Fibroblast of lung (primary cell): ENCODE measurements at regions not wholly inside any gene's neighbourhood (a gene's known extent, or its start where the extent isn't known, plus 50 kb on each side); places are given as distances from the start of the nearest gene placed in this dataset.

Experiments
- DNase-seq, 2 donors: peaks; one replicate each; pipeline versions ENCODE4 v3.0.0 to v3.0.0-alpha.2; 2010; ENCODE audit warnings: low read depth in 2 of 2
- H2AFZ ChIP-seq: 2 replicates; pipeline ENCODE4 v1.5.1; 2012; ENCODE audit warnings: low read length, control low read depth, inconsistent platforms
- H3K27ac ChIP-seq: 2 replicates; pipeline ENCODE4 v1.5.1; 2011; ENCODE audit warnings: low read length, control low read depth; ENCODE audit not compliant: insufficient read depth
- H3K27me3 ChIP-seq: 2 replicates; pipeline ENCODE4 v1.5.1; 2011; ENCODE audit warnings: mild to moderate bottlenecking, low read length; ENCODE audit not compliant: control insufficient read depth, insufficient read depth
- H3K36me3 ChIP-seq: 2 replicates; pipeline ENCODE4 v1.5.1; 2011; ENCODE audit warnings: low read length; ENCODE audit not compliant: control insufficient read depth, insufficient read depth
- H3K4me1 ChIP-seq: 2 replicates; pipeline ENCODE4 v1.5.1; 2011; ENCODE audit warnings: low read length; ENCODE audit not compliant: control insufficient read depth, insufficient read depth; ENCODE audit errors: extremely low read depth
- H3K4me2 ChIP-seq: 2 replicates; pipeline ENCODE4 v1.5.1; 2011; ENCODE audit warnings: low read length, control low read depth; ENCODE audit not compliant: insufficient read depth; ENCODE audit errors: extremely low read depth
- H3K4me3 ChIP-seq, 4 experiments: fragments of 200-600 bp in 1 of 4; sonication (generic) in 1 of 4; replicated peaks in 1 of 4; 2 replicates each; pipeline ENCODE4 v1.5.1; 2011 to 2016; ENCODE audit warnings: low read length in 4 of 4, low read depth in 3 of 4, mild to moderate bottlenecking in 3 of 4, control low read depth in 2 of 4, inconsistent platforms in 1 of 4, mixed read lengths in 1 of 4; ENCODE audit not compliant: insufficient read depth in 1 of 4; ENCODE audit errors: control extremely low read depth in 1 of 4
- H3K79me2 ChIP-seq: 2 replicates; pipeline ENCODE4 v1.5.1; 2012; ENCODE audit warnings: mild to moderate bottlenecking, low read length, inconsistent platforms; ENCODE audit not compliant: control insufficient read depth, insufficient read depth
- H3K9ac ChIP-seq: 2 replicates; pipeline ENCODE4 v1.5.1; 2011; ENCODE audit warnings: mild to moderate bottlenecking, low read length, control low read depth; ENCODE audit not compliant: insufficient read depth
- H3K9me3 ChIP-seq: 2 replicates; pipeline ENCODE4 v1.5.1; 2012; ENCODE audit warnings: low read depth, low read length; ENCODE audit not compliant: control insufficient read depth, insufficient read depth
- H4K20me1 ChIP-seq: 2 replicates; pipeline ENCODE4 v1.5.1; 2011; ENCODE audit warnings: low read length; ENCODE audit not compliant: control insufficient read depth, insufficient read depth; ENCODE audit errors: extremely low read depth
- EZH2 ChIP-seq: IDR thresholded peaks from 2 replicates; pipeline ENCODE4 v1.5.1; 2012; ENCODE audit warnings: low read length, control low read depth, mild to moderate bottlenecking; ENCODE audit errors: missing control alignments
- TF ChIP-seq, protein P1 (sequence below), 2 donors: IDR thresholded peaks in 1 of 2; conservative IDR thresholded peaks in 1 of 2; 1 replicate in 1 of 2; 2 replicates in 1 of 2; pipeline ENCODE4 v1.5.1; 2011 to 2012; ENCODE audit warnings: low read length in 2 of 2, control low read depth in 1 of 2, inconsistent platforms in 1 of 2, low read depth in 1 of 2, mild to moderate bottlenecking in 1 of 2

DNA sequence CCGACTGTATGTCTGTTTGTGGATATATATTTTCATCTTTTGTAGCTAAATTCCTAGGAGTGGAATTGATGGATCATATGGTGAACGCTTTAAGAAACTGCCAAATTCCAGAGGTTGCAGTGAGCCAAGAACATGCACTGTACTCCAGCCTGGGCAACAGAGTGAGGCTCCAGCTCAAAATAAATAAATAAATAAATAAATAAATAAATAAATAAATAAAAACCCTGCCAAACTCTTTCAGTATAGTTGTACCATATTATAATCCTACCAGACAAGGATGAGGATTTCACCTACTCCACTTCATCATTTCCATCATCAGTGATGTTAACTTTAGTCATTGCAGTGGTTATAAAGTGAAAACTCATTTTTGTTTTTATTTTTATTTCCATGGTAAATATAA, 325.1 kb upstream of the ANXA10 start:
- Histone ChIP-seq H3K4me2 (no peak overlapping the region), H4K20me1 (no peaks in the 10 kb centered on the region), H3K27ac (no peak overlapping the region), H3K36me3 (no peaks in the 10 kb centered on the region), H2AFZ (no peak overlapping the region), H3K4me3 (no peak overlapping the region), H3K27me3 (no peaks in the 10 kb centered on the region), H3K9ac (no peak overlapping the region), H3K79me2 (no peaks in the 10 kb centered on the region), H3K9me3 (no peaks in the 10 kb centered on the region), H3K4me1 (no peaks in the 10 kb centered on the region)
- no peak for TF ChIP-seq EZH2
- TF ChIP-seq, protein P1, sequence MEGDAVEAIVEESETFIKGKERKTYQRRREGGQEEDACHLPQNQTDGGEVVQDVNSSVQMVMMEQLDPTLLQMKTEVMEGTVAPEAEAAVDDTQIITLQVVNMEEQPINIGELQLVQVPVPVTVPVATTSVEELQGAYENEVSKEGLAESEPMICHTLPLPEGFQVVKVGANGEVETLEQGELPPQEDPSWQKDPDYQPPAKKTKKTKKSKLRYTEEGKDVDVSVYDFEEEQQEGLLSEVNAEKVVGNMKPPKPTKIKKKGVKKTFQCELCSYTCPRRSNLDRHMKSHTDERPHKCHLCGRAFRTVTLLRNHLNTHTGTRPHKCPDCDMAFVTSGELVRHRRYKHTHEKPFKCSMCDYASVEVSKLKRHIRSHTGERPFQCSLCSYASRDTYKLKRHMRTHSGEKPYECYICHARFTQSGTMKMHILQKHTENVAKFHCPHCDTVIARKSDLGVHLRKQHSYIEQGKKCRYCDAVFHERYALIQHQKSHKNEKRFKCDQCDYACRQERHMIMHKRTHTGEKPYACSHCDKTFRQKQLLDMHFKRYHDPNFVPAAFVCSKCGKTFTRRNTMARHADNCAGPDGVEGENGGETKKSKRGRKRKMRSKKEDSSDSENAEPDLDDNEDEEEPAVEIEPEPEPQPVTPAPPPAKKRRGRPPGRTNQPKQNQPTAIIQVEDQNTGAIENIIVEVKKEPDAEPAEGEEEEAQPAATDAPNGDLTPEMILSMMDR (conservative IDR thresholded peaks at IDR 0.05 in 1 of 2, IDR thresholded peaks at IDR 0.05 in 1 of 2; ENCODE audit: low read depth in 1 of 2, low read length in 2 of 2), result no peak
- no peak for DNase-seq

DNA sequence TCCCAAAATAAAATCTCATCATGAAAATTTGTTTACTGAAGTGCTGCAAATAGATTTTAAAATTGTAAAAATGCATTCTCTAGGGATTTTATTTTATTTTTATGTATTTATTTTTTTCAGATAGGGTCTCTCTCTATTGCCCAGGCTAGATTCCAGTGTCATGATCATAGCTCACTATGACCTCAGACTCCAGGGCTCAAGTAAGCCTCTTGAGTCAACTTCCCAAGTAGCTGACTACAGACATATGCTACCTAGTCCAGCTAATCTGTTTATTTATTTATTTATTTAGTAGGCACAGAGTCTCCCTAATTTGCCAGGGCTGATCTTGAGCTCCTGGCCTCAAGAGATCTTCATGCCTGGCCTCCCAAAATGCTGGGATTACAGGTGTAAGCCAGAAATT, 317.7 kb upstream of the ANXA10 start:
- no peaks in the 10 kb centered on the region for H3K4me1 ChIP-seq
- no peaks in the 10 kb centered on the region for H3K27me3 ChIP-seq
- TF ChIP-seq, protein P1 (conservative IDR thresholded peaks at IDR 0.05 in 1 of 2, IDR thresholded peaks at IDR 0.05 in 1 of 2; ENCODE audit: low read depth in 1 of 2, low read length in 2 of 2), result no peak
- no peak for TF ChIP-seq EZH2
- no peaks in the 10 kb centered on the region for H4K20me1 ChIP-seq
- no peak overlapping the region for H3K4me3 ChIP-seq
- H3K36me3 ChIP-seq, result no peaks in the 10 kb centered on the region
- no peak overlapping the region for H2AFZ ChIP-seq
- DNase-seq, result peak in 1 of 2 donors; percentile 1
- no peak overlapping the region for H3K27ac ChIP-seq
- H3K79me2 ChIP-seq, result no peaks in the 10 kb centered on the region
- no peak overlapping the region for H3K4me2 ChIP-seq
- no peak overlapping the region for H3K9ac ChIP-seq
- H3K9me3 ChIP-seq, result no peaks in the 10 kb centered on the region

DNA sequence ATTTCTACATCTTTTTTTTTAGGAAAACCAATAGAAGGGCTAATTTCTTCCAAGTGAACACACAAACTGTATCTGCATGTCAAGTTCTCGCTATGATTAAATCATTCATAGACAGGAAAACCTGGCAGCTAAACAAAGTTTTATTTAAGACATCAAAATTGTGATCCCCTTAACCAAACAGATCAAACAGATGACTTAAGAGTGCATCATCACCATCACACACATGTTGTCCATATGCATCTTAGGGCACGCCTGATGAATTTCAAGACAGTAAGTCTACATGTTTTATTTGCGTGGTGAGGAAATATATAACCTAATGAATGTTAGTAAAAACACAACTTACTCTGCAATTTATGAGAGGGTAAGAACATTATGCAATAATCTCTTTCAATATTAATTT, 317.0 kb upstream of the ANXA10 start:
- no peaks in the 10 kb centered on the region for H3K9me3 ChIP-seq
- DNase-seq, result peak; percentile 32 to 48
- no peaks in the 10 kb centered on the region for H3K4me1 ChIP-seq
- no peak overlapping the region for H2AFZ ChIP-seq
- H3K79me2 ChIP-seq, result no peaks in the 10 kb centered on the region
- no peaks in the 10 kb centered on the region for H3K27me3 ChIP-seq
- TF ChIP-seq, protein P1 (conservative IDR thresholded peaks at IDR 0.05 in 1 of 2, IDR thresholded peaks at IDR 0.05 in 1 of 2; ENCODE audit: low read depth in 1 of 2, low read length in 2 of 2), result no peak
- no peak for TF ChIP-seq EZH2
- no peak overlapping the region for H3K9ac ChIP-seq
- no peak overlapping the region for H3K27ac ChIP-seq
- H3K4me3 ChIP-seq, result no peak overlapping the region
- H4K20me1 ChIP-seq, result no peaks in the 10 kb centered on the region
- no peaks in the 10 kb centered on the region for H3K36me3 ChIP-seq
- no peak overlapping the region for H3K4me2 ChIP-seq
